ENCODE measurements at regions not wholly inside any gene's neighbourhood (a gene's known extent, or its start where the extent isn't known, plus 50 kb on each side); places are given as distances from the start of the nearest gene placed in this dataset.

DNA sequence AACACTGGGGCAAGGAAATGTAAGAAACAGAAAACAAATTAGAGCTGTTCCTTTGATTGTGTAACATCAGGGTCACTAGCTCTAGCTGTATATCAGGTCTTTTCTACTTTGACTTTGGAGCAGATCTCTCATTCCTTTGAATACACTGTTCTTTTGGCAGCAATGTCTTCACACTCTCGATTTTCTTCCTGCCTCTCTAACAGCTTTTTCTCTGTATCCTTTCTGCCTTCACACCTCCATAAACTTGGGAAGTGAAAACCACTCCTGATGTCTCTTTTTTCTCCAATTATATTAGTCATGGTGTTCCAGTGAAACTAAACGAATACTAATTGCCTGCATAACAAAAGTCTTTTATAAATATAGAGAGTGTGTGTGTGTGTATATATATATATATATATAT lies 1458.0 kb downstream of the NCAM2 start:
- intact Hi-C loops (cut with micrococcal nuclease), result no loop called here
- no peak for DNase-seq
- H3K9me3 Mint-ChIP-seq, result peaks cover 0 to 15% (median 5%) of the 10 kb centered on the region in 8 donors
- H3K27me3 ChIP-seq (ENCODE audit: insufficient read depth, low read length), result no peaks in the 10 kb centered on the region
- H3K36me3 ChIP-seq (ENCODE audit: insufficient read depth, low read length), result no peaks in the 10 kb centered on the region
- no peaks in the 10 kb centered on the region for H3K4me1 Mint-ChIP-seq
- H3K4me3 ChIP-seq (ENCODE audit: low read length in 2 of 2), result no peak overlapping the region
- no peaks in the 10 kb centered on the region for H3K4me1 ChIP-seq (ENCODE audit: insufficient read depth, low read length)
- no peak overlapping the region for H3K27ac Mint-ChIP-seq
- H3K9me3 ChIP-seq (ENCODE audit: control insufficient read depth in 1 of 2, low read length in 2 of 2), result no peaks in the 10 kb centered on the region
- H3K36me3 Mint-ChIP-seq, result no peaks in the 10 kb centered on the region
- CTCF ChIA-PET (ENCODE audit: partially characterized antibody), result no interaction called here
- H3K27me3 Mint-ChIP-seq, result no peaks in the 10 kb centered on the region
- POLR2A ChIA-PET (ENCODE audit: partially characterized antibody), result no interaction called here
- no peak overlapping the region for H3K4me3 Mint-ChIP-seq
- H3K27ac ChIP-seq (ENCODE audit: low read depth, low read length), result no peak overlapping the region

DNA sequence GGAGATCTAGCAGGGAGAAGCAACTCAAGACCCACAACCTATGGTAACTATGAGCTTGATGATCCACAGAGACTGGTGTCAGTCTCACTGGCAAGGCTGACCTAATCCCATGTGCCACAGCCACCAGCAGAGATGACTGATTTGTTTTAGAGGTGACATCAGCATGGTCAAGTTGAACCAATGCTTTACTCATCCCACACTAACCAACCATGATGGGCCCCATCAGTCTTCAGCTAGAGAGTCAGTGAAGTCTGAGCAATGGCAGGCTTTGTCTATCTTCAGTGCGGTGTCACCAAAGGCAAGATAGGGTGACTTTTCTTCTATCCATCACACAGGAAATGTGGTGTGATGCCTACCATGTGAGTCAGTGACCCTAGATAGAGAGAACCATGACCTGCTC lies 1470.7 kb downstream of the NCAM2 start:
- POLR2A ChIA-PET (ENCODE audit: partially characterized antibody), result no interaction called here
- H3K9me3 ChIP-seq (ENCODE audit: control insufficient read depth in 1 of 2, low read length in 2 of 2), result no peaks in the 10 kb centered on the region
- H3K4me3 ChIP-seq (ENCODE audit: low read length in 2 of 2), result no peak overlapping the region
- no peak for DNase-seq
- H3K4me1 ChIP-seq (ENCODE audit: insufficient read depth, low read length), result no peaks in the 10 kb centered on the region
- H3K27me3 Mint-ChIP-seq, result no peaks in the 10 kb centered on the region
- no peaks in the 10 kb centered on the region for H3K36me3 ChIP-seq (ENCODE audit: insufficient read depth, low read length)
- intact Hi-C loops (cut with micrococcal nuclease), result no loop called here
- H3K4me3 Mint-ChIP-seq, result no peak overlapping the region
- H3K27ac ChIP-seq (ENCODE audit: low read depth, low read length), result no peak overlapping the region
- CTCF ChIA-PET (ENCODE audit: partially characterized antibody), result no interaction called here
- no peaks in the 10 kb centered on the region for H3K4me1 Mint-ChIP-seq
- H3K27ac Mint-ChIP-seq, result no peak overlapping the region
- H3K36me3 Mint-ChIP-seq, result no peaks in the 10 kb centered on the region
- no peaks in the 10 kb centered on the region for H3K27me3 ChIP-seq (ENCODE audit: insufficient read depth, low read length)
- peaks cover 0 to 17% (median 4%) of the 10 kb centered on the region in 8 donors for H3K9me3 Mint-ChIP-seq

DNA sequence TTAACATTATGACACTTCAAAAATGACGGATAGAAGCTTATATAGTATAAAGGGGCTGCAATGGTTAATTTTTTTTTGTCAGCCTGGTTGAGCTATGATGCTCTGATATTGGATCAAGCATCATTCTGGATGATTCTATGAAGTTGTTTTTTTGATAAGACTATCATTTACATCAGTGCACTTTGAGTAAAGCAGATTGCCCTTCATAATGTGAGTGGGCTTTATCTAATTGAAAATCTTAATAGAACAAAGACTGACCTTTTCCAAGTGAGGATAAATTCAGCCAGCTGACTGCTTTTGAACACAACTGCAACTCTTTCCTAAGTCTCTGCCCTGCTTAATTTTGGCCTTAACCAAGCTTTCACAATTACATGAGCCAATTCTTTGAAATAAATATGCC lies 1476.2 kb downstream of the NCAM2 start:
- Histone ChIP-seq H3K27me3 (ENCODE audit: insufficient read depth, low read length) (no peaks in the 10 kb centered on the region), H3K36me3 (ENCODE audit: insufficient read depth, low read length) (no peaks in the 10 kb centered on the region), H3K9me3 (ENCODE audit: control insufficient read depth in 1 of 2, low read length in 2 of 2) (no peaks in the 10 kb centered on the region), H3K4me3 (ENCODE audit: low read length in 2 of 2) (no peak overlapping the region), H3K4me1 (ENCODE audit: insufficient read depth, low read length) (no peaks in the 10 kb centered on the region), H3K27ac (ENCODE audit: low read depth, low read length) (no peak overlapping the region)
- Mint-ChIP-seq H3K9me3 (peaks cover 0 to 15% (median 3%) of the 10 kb centered on the region in 8 donors), H3K4me3 (no peak overlapping the region), H3K27me3 (no peaks in the 10 kb centered on the region), H3K4me1 (no peaks in the 10 kb centered on the region), H3K27ac (no peak overlapping the region), H3K36me3 (no peaks in the 10 kb centered on the region)
- ChIA-PET POLR2A (ENCODE audit: partially characterized antibody) (no interaction called here), CTCF (ENCODE audit: partially characterized antibody) (no interaction called here)
- no peak for DNase-seq
- intact Hi-C loops (cut with micrococcal nuclease), result no loop called here

DNA sequence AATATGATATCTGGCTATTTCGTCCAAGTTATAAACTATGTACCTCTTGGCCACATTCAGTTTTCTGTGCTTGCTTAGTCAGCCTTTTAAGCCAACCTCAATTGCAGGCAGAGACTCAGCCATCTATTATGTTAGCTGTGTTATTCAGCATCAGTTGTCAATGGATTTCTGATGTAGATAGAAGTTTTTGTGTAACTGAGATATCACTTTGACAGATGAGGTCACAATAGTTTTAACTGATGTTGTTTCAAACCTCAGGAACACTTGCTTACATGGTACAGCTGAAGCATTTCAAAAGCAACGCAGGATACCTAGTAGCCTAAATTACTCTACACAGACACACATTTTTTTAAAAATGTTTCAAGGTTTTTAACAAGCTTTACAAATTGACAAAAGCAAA lies 1478.0 kb downstream of the NCAM2 start:
- no peak overlapping the region for H3K4me3 Mint-ChIP-seq
- H3K9me3 Mint-ChIP-seq, result peaks cover 0 to 16% (median 4%) of the 10 kb centered on the region in 8 donors
- ChIA-PET CTCF (ENCODE audit: partially characterized antibody) (no interaction called here), POLR2A (ENCODE audit: partially characterized antibody) (no interaction called here)
- H3K4me1 Mint-ChIP-seq, result no peaks in the 10 kb centered on the region
- H3K9me3 ChIP-seq (ENCODE audit: control insufficient read depth in 1 of 2, low read length in 2 of 2), result no peaks in the 10 kb centered on the region
- no peaks in the 10 kb centered on the region for H3K36me3 ChIP-seq (ENCODE audit: insufficient read depth, low read length)
- no peak overlapping the region for H3K27ac ChIP-seq (ENCODE audit: low read depth, low read length)
- no peaks in the 10 kb centered on the region for H3K4me1 ChIP-seq (ENCODE audit: insufficient read depth, low read length)
- intact Hi-C loops (cut with micrococcal nuclease), result no loop called here
- DNase-seq, result no peak
- H3K27me3 Mint-ChIP-seq, result no peaks in the 10 kb centered on the region
- no peak overlapping the region for H3K27ac Mint-ChIP-seq
- H3K27me3 ChIP-seq (ENCODE audit: insufficient read depth, low read length), result no peaks in the 10 kb centered on the region
- H3K4me3 ChIP-seq (ENCODE audit: low read length in 2 of 2), result no peak overlapping the region
- no peaks in the 10 kb centered on the region for H3K36me3 Mint-ChIP-seq

DNA sequence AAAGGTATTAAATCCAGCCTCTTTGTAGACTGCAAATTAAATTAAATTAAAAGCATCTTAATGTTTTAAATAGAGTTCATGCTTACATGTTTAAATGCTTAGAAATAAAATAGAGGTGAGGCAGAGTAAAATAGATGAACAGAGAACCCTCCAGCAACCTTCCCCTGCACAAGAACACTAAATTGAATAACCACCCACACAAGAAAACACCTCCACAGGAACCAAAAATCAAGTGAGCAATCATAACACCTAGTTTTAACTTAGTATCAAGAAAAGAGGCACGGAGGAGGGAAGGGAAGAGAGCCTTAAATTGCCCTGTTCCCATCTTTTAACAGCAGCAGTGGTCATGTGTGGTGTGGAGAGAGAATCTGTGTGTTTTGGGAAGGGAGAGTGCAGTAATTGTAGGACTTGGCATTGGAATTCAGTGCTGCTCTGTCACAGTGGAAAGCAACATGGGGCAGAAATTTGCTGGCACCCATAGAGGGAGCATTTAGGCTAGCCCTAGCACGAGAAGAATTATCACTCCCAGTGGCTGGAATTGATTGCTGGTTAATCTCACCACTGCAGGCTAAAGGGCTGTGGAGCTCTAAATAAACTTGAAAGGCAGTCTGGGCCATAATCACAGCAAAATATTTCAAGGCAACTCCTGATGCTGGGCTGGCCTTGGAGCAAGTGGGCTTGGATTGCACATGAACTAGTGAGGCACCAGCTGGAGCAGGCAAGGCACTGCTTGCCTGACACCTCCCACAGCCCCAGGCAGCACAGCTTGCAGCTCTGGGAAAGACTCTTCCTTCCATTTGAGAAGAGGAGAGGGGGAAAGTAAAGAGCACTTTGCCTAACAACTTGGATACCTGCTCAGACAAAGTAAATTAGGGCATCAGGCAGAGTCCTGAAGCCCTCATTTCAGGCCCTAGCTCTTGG lies 1478.8 kb downstream of the NCAM2 start:
- ChIA-PET CTCF (ENCODE audit: partially characterized antibody) (no interaction called here), POLR2A (ENCODE audit: partially characterized antibody) (no interaction called here)
- no peaks in the 10 kb centered on the region for H3K27me3 Mint-ChIP-seq
- H3K4me3 Mint-ChIP-seq, result no peak overlapping the region
- Histone ChIP-seq H3K27ac (ENCODE audit: low read depth, low read length) (no peak overlapping the region), H3K4me1 (ENCODE audit: insufficient read depth, low read length) (no peaks in the 10 kb centered on the region), H3K27me3 (ENCODE audit: insufficient read depth, low read length) (no peaks in the 10 kb centered on the region), H3K36me3 (ENCODE audit: insufficient read depth, low read length) (no peaks in the 10 kb centered on the region), H3K9me3 (ENCODE audit: control insufficient read depth in 1 of 2, low read length in 2 of 2) (no peaks in the 10 kb centered on the region), H3K4me3 (ENCODE audit: low read length in 2 of 2) (no peak overlapping the region)
- H3K36me3 Mint-ChIP-seq, result no peaks in the 10 kb centered on the region
- intact Hi-C loops (cut with micrococcal nuclease), result no loop called here
- peaks cover 0 to 16% (median 4%) of the 10 kb centered on the region in 8 donors for H3K9me3 Mint-ChIP-seq
- H3K27ac Mint-ChIP-seq, result no peak overlapping the region
- no peaks in the 10 kb centered on the region for H3K4me1 Mint-ChIP-seq
- no peak for DNase-seq

DNA sequence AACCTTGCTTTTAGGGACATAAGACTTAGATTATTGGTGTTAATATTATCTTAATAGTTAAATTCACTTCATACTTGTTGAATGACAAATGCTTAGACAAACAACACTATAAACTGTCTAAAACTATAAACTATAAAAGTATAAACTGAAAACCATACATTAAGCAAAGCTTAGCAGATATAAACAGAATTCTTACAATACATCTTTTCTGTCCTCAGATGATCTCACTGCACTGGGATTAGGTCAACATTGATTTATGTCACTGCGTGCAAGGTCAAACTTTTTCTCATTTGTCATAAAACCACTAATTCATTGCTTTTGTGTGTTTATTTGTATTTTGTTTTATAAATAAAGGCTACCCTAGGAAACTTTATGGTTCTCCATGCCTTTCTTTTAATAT lies 1491.8 kb downstream of the NCAM2 start:
- no peaks in the 10 kb centered on the region for H3K36me3 ChIP-seq (ENCODE audit: insufficient read depth, low read length)
- H3K4me1 ChIP-seq (ENCODE audit: insufficient read depth, low read length), result no peaks in the 10 kb centered on the region
- CTCF ChIA-PET (ENCODE audit: partially characterized antibody), result no interaction called here
- H3K9me3 Mint-ChIP-seq, result peaks cover 0 to 6% (median 3%) of the 10 kb centered on the region in 8 donors
- peaks cover 0 to 1% of the 10 kb centered on the region in 2 donors for H3K36me3 Mint-ChIP-seq
- no peaks in the 10 kb centered on the region for H3K27me3 Mint-ChIP-seq
- intact Hi-C loops (cut with micrococcal nuclease), result no loop called here
- H3K27ac ChIP-seq (ENCODE audit: low read depth, low read length), result no peak overlapping the region
- H3K4me3 Mint-ChIP-seq, result no peak overlapping the region
- POLR2A ChIA-PET (ENCODE audit: partially characterized antibody), result no interaction called here
- no peaks in the 10 kb centered on the region for H3K27me3 ChIP-seq (ENCODE audit: insufficient read depth, low read length)
- no peak overlapping the region for H3K27ac Mint-ChIP-seq
- no peak overlapping the region for H3K4me3 ChIP-seq (ENCODE audit: low read length in 2 of 2)
- H3K4me1 Mint-ChIP-seq, result no peaks in the 10 kb centered on the region
- H3K9me3 ChIP-seq (ENCODE audit: control insufficient read depth in 1 of 2, low read length in 2 of 2), result no peaks in the 10 kb centered on the region
- DNase-seq, result no peak

DNA sequence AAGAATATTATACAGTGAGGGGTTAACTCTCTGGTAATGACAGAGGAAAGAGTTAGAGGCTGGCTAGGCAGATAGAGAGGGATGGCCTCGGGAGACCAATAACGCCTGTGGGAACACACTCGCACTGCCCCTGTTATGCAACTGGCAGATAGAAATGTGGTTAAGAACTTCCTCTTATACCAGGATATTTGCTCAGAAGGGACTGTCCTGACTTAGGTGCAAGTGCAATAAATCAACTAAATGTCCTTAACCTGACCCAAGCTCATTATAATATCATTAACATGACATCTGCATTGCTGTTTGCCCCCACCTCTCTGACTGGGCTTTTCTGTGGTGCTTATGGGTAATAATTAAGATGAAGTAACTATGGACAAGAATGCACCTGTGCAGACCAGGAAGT lies 1518.0 kb downstream of the NCAM2 start:
- no peak overlapping the region for H3K4me3 Mint-ChIP-seq
- H3K36me3 Mint-ChIP-seq, result no peaks in the 10 kb centered on the region
- H3K27ac Mint-ChIP-seq, result no peak overlapping the region

More for the DNA sequence above, 1518.0 kb downstream of the NCAM2 start:
- Mint-ChIP-seq H3K9me3 (peaks cover 0 to 11% (median 6%) of the 10 kb centered on the region in 8 donors), H3K27me3 (no peaks in the 10 kb centered on the region), H3K4me1 (no peaks in the 10 kb centered on the region)
- Histone ChIP-seq H3K9me3 (ENCODE audit: control insufficient read depth in 1 of 2, low read length in 2 of 2) (no peaks in the 10 kb centered on the region), H3K27me3 (ENCODE audit: insufficient read depth, low read length) (no peaks in the 10 kb centered on the region), H3K27ac (ENCODE audit: low read depth, low read length) (no peak overlapping the region), H3K4me3 (ENCODE audit: low read length in 2 of 2) (no peak overlapping the region), H3K36me3 (ENCODE audit: insufficient read depth, low read length) (no peaks in the 10 kb centered on the region), H3K4me1 (ENCODE audit: insufficient read depth, low read length) (no peaks in the 10 kb centered on the region)
- no peak for DNase-seq
- ChIA-PET POLR2A (ENCODE audit: partially characterized antibody) (no interaction called here), CTCF (ENCODE audit: partially characterized antibody) (no interaction called here)
- intact Hi-C loops (cut with micrococcal nuclease), result no loop called here

Data from CD4-positive, alpha-beta memory T cell (primary cell).